Gastrocnemius medialis (tissue), 4 donors: ENCODE measurements at regions not wholly inside any gene's neighbourhood (a gene's known extent, or its start where the extent isn't known, plus 50 kb on each side); places are given as distances from the start of the nearest gene placed in this dataset.

Experiments
- ATAC-seq, 2 donors: fragments of 150-250 bp; one replicate each; pipeline ENCODE4 v1.9.1; 2016
- DNase-seq, 2 donors: peaks; one replicate each; pipeline ENCODE4 v3.0.0-alpha.2; 2019
- H3K27ac ChIP-seq, 4 donors: fragments of 200-600 bp; sonication (generic); 1 replicate in 1 of 4; 2 replicates in 3 of 4; pipeline ENCODE4 v1.5.1; 2016 to 2018; ENCODE audit warnings: mild to moderate bottlenecking in 2 of 4, moderate library complexity in 1 of 4
- H3K27me3 ChIP-seq, 3 donors: fragments of 200-600 bp; sonication (generic) in 2 of 3; 1 replicate in 1 of 3; 2 replicates in 2 of 3; pipeline versions ENCODE4 v1.5.1 to v1.6.0; 2016 to 2019; ENCODE audit warnings: mild to moderate bottlenecking in 1 of 3, moderate library complexity in 1 of 3
- H3K36me3 ChIP-seq, 2 donors: fragments of 200-600 bp; sonication (generic) in 1 of 2; one replicate each; pipeline ENCODE4 v1.5.1; 2017 to 2018
- H3K4me1 ChIP-seq, 2 donors: fragments of 200-600 bp; sonication (generic) in 1 of 2; one replicate each; pipeline ENCODE4 v1.5.1; 2016 to 2017; ENCODE audit warnings: mild to moderate bottlenecking in 2 of 2
- H3K4me3 ChIP-seq, 4 donors: fragments of 200-600 bp; sonication (generic) in 3 of 4; 1 replicate in 1 of 4; 2 replicates in 3 of 4; pipeline ENCODE4 v1.5.1; 2016 to 2019; ENCODE audit warnings: mild to moderate bottlenecking in 2 of 4
- H3K9me3 ChIP-seq, 3 donors: fragments of 200-600 bp; sonication (generic) in 2 of 3; 1 replicate in 1 of 3; 2 replicates in 2 of 3; pipeline ENCODE4 v1.5.1; 2016 to 2019
- CTCF ChIP-seq, 5 experiments: fragments of 450-650 bp in 3 of 5; fragments of 200-600 bp in 2 of 5; sonication (generic) in 2 of 5; IDR thresholded peaks in 4 of 5; conservative IDR thresholded peaks in 1 of 5; 1 replicate in 4 of 5; 2 replicates in 1 of 5; pipeline ENCODE4 v1.5.1; 2016 to 2019; ENCODE audit warnings: antibody characterized with exemption in 5 of 5, mild to moderate bottlenecking in 3 of 5, moderate library complexity in 3 of 5
- POLR2A ChIP-seq, 2 donors: fragments of 450-650 bp; IDR thresholded peaks; one replicate each; pipeline ENCODE4 v1.6.1; 2017; ENCODE audit warnings: antibody characterized with exemption in 2 of 2, mild to moderate bottlenecking in 2 of 2, moderate library complexity in 2 of 2
- in situ Hi-C, 4 donors: fragments of 200-750 bp; cut with MboI; loops; one replicate each; pipeline versions ENCODE4 v1.15.0 to v1.8.0; 2017; ENCODE audit warnings: low sequenced_read_pairs in 4 of 4
- intact Hi-C: fragments of 100-400 bp; cut with DNase I; formaldehyde crosslinking; loops from one replicate; pipeline ENCODE4 v1.15.1; 2023; ENCODE audit warnings: low total_unique reads

GRCh38 chr9:105047742-105048041, 119.7 kb upstream of the ABCA1 start:
- intact Hi-C loops (no loop called here), in situ Hi-C loops (no loop called here)
- ATAC-seq (no peak), DNase-seq (no peak)
- H3K27me3 ChIP-seq = no peaks in the 10 kb centered on the region
- H3K4me1 ChIP-seq = peaks cover 12 to 13% of the 10 kb centered on the region in 2 donors
- H3K9me3 ChIP-seq = no peaks in the 10 kb centered on the region
- H3K36me3 ChIP-seq = no peaks in the 10 kb centered on the region
- H3K4me3 ChIP-seq = no peak overlapping the region
- TF ChIP-seq CTCF (IDR thresholded peaks at IDR 0.05 in 4 of 5, conservative IDR thresholded peaks at IDR 0.05 in 1 of 5) = no peak
- TF ChIP-seq POLR2A (IDR thresholded peaks at IDR 0.05) = no peak
- H3K27ac ChIP-seq = no peak overlapping the region

DNA sequence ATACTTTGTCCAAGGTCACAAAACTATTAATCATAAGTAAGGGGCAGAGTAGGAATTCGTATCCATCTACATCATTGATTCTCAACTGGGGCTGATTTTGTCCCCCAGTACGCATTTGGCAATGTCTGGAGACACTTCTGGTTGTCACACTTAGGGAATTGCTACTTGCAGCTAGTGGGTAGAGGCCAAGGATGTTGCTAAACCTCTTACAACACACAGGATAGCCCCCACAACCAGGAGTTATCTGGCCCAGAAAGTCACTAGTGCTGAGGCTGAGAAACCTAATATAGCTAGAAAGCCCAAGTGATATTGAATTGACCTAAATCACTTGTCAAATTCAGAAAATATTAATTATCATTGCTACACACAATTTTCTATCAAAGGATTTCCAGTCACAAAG, 120.4 kb upstream of the ABCA1 start:
- in situ Hi-C loops = no loop called here
- Histone ChIP-seq H3K9me3 (no peaks in the 10 kb centered on the region), H3K36me3 (no peaks in the 10 kb centered on the region), H3K27me3 (no peaks in the 10 kb centered on the region), H3K27ac (no peak overlapping the region), H3K4me3 (no peak overlapping the region), H3K4me1 (peaks cover 8 to 13% of the 10 kb centered on the region in 2 donors)
- intact Hi-C loops = no loop called here
- TF ChIP-seq POLR2A (IDR thresholded peaks at IDR 0.05) = no peak
- no peak for TF ChIP-seq CTCF (IDR thresholded peaks at IDR 0.05 in 4 of 5, conservative IDR thresholded peaks at IDR 0.05 in 1 of 5)
- no peak for ATAC-seq
- DNase-seq = no peak

- ATAC-seq (no peak), DNase-seq (no peak)
- no peaks in the 10 kb centered on the region for H3K9me3 ChIP-seq
- intact Hi-C loops (no loop called here), in situ Hi-C loops (loop anchor here in 1 of 4 donors (5.0 kb wide), 1 partner anchor 68 kb away; no protein-coding TSS in a partner anchor)
- H3K36me3 ChIP-seq = no peaks in the 10 kb centered on the region
- TF ChIP-seq CTCF (IDR thresholded peaks at IDR 0.05 in 4 of 5, conservative IDR thresholded peaks at IDR 0.05 in 1 of 5) (no peak), POLR2A (IDR thresholded peaks at IDR 0.05) (no peak)
- no peak overlapping the region for H3K27ac ChIP-seq
- no peaks in the 10 kb centered on the region for H3K27me3 ChIP-seq
- H3K4me3 ChIP-seq = no peak overlapping the region
- peaks cover 4 to 5% of the 10 kb centered on the region in 2 donors for H3K4me1 ChIP-seq
Observed at GRCh38 chr9:105050296-105050695, 122.3 kb upstream of the ABCA1 start.

DNA sequence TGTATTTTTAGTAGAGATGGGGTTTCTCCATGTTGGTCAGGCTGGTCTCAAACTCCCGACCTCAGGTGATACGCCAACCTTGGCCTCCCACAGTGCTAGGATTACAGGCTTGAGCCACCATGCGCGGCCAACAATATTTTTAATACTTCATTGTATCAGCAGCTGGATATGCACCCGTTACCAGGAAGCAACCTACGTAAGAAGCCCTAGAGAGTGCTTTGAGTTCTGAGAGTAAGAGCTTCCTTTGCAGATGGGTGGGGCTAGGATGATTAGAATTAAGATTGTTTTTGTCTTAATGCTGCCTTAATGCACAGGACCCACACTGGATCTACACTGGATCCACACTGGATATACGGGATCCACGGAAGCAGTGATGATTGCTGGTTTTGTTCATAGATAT, 123.9 kb upstream of the ABCA1 start:
- Histone ChIP-seq H3K36me3 (no peaks in the 10 kb centered on the region), H3K4me1 (peaks cover 0 to 10% of the 10 kb centered on the region in 2 donors), H3K9me3 (no peaks in the 10 kb centered on the region), H3K27ac (no peak overlapping the region), H3K27me3 (no peaks in the 10 kb centered on the region), H3K4me3 (no peak overlapping the region)
- DNase-seq (no peak), ATAC-seq (no peak)
- in situ Hi-C loops = loop anchor here in 1 of 4 donors (5.0 kb wide), 1 partner anchor 70 kb away; no protein-coding TSS in a partner anchor
- TF ChIP-seq CTCF (IDR thresholded peaks at IDR 0.05 in 4 of 5, conservative IDR thresholded peaks at IDR 0.05 in 1 of 5) = no peak
- intact Hi-C loops = no loop called here

- intact Hi-C loops (no loop called here), in situ Hi-C loops (loop anchor here in 1 of 4 donors (5.0 kb wide), 1 partner anchor 70 kb away; no protein-coding TSS in a partner anchor)
- ATAC-seq (no peak), DNase-seq (no peak)
- no peaks in the 10 kb centered on the region for H3K36me3 ChIP-seq
- H3K27ac ChIP-seq = no peak overlapping the region
- H3K9me3 ChIP-seq = no peaks in the 10 kb centered on the region
- H3K4me1 ChIP-seq = peaks cover 0 to 10% of the 10 kb centered on the region in 2 donors
- no peak overlapping the region for H3K4me3 ChIP-seq
- no peaks in the 10 kb centered on the region for H3K27me3 ChIP-seq
- TF ChIP-seq CTCF (IDR thresholded peaks at IDR 0.05 in 4 of 5, conservative IDR thresholded peaks at IDR 0.05 in 1 of 5) (no peak), POLR2A (IDR thresholded peaks at IDR 0.05) (no peak)
Observed at GRCh38 chr9:105052346-105052745, 124.4 kb upstream of the ABCA1 start.
